Loucy (cell line): ENCODE measurements at regions not wholly inside any gene's neighbourhood (a gene's known extent, or its start where the extent isn't known, plus 50 kb on each side); places are given as distances from the start of the nearest gene placed in this dataset.

ENCODE experiments used
- H2AFZ ChIP-seq: fragments of 200-600 bp; sonication (generic); 2 replicates; pipeline ENCODE4 v1.6.0; 2016; ENCODE audit warnings: antibody characterized with exemption, mild to moderate bottlenecking, low read length, moderate library complexity
- H3F3A ChIP-seq: fragments of 200-600 bp; 2 replicates; pipeline ENCODE4 v1.6.0; 2016; ENCODE audit warnings: antibody characterized with exemption, low read depth, mild to moderate bottlenecking
- H3K27me3 ChIP-seq: fragments of 200-600 bp; sonication (generic); 2 replicates; pipeline ENCODE4 v1.6.1; 2014; ENCODE audit warnings: low read length, mild to moderate bottlenecking; ENCODE audit not compliant: insufficient read depth, poor library complexity, severe bottlenecking
- H3K36me3 ChIP-seq: fragments of 200-600 bp; sonication (generic); 2 replicates; pipeline ENCODE4 v1.6.1; 2016; ENCODE audit warnings: low read length; ENCODE audit not compliant: insufficient read depth
- H3K4me1 ChIP-seq: fragments of 200-600 bp; sonication (generic); 2 replicates; pipeline ENCODE4 v1.5.1; 2014; ENCODE audit warnings: low read length, mild to moderate bottlenecking; ENCODE audit not compliant: insufficient read depth, poor library complexity, severe bottlenecking
- H3K4me2 ChIP-seq: fragments of 200-600 bp; sonication (generic); 2 replicates; pipeline ENCODE4 v1.6.0; 2014; ENCODE audit warnings: antibody characterized with exemption, low read length, low read depth, mild to moderate bottlenecking; ENCODE audit not compliant: poor library complexity, severe bottlenecking
- H3K4me3 ChIP-seq: fragments of 200-600 bp; sonication (generic); 2 replicates; pipeline ENCODE4 v1.5.1; 2014; ENCODE audit warnings: low read length, mild to moderate bottlenecking, mixed read lengths; ENCODE audit not compliant: poor library complexity, severe bottlenecking
- H3K79me2 ChIP-seq: fragments of 200-600 bp; sonication (generic); 2 replicates; pipeline ENCODE4 v1.6.1; 2014; ENCODE audit warnings: low read length; ENCODE audit not compliant: insufficient read depth
- H3K9ac ChIP-seq: fragments of 200-600 bp; sonication (generic); 2 replicates; pipeline ENCODE4 v1.6.0; 2014; ENCODE audit warnings: mild to moderate bottlenecking, low read depth, low read length, moderate library complexity; ENCODE audit not compliant: poor library complexity, severe bottlenecking
- H3K9me2 ChIP-seq: fragments of 200-600 bp; sonication (generic); replicated peaks from 2 replicates; pipeline ENCODE4 v1.6.1; 2016; ENCODE audit warnings: low read depth, low read length, mixed read lengths
- H3K9me3 ChIP-seq: fragments of 200-600 bp; sonication (generic); 2 replicates; pipeline ENCODE4 v1.6.1; 2014; ENCODE audit warnings: mild to moderate bottlenecking, antibody characterized with exemption, low read length, low read depth; ENCODE audit not compliant: insufficient read depth
- H4K20me1 ChIP-seq: fragments of 200-600 bp; sonication (generic); 2 replicates; pipeline ENCODE4 v1.6.0; 2014; ENCODE audit warnings: antibody characterized with exemption, low read length, mild to moderate bottlenecking; ENCODE audit not compliant: insufficient read depth, poor library complexity, severe bottlenecking
- CTCF ChIP-seq: fragments of 200-600 bp; sonication (generic); conservative IDR thresholded peaks from 2 replicates; pipeline ENCODE4 v1.5.1; 2014; ENCODE audit warnings: mild to moderate bottlenecking, antibody characterized with exemption, low read length
- EZH2phosphoT487 ChIP-seq: fragments of 200-600 bp; IDR thresholded peaks from 2 replicates; pipeline ENCODE4 v1.6.1; 2018; ENCODE audit warnings: antibody characterized with exemption, mild to moderate bottlenecking, moderate library complexity, borderline replicate concordance

- TF ChIP-seq EZH2phosphoT487 (no peak), CTCF (no peak)
- Histone ChIP-seq H3K36me3 (no peaks in the 10 kb centered on the region), H3K9me3 (no peaks in the 10 kb centered on the region), H4K20me1 (no peaks in the 10 kb centered on the region), H3K4me2 (no peak overlapping the region), H3K9ac (no peak overlapping the region), H3F3A (no peaks in the 10 kb centered on the region), H3K27me3 (no peaks in the 10 kb centered on the region), H3K9me2 (no peaks in the 10 kb centered on the region), H3K4me3 (no peak overlapping the region), H3K79me2 (no peaks in the 10 kb centered on the region), H3K4me1 (peaks cover 3% of the 10 kb centered on the region), H2AFZ (no peak overlapping the region)
Measured at GRCh38 chr15:91490211-91490610, 363.3 kb upstream of the SLCO3A1 start.

- peaks cover 3% of the 10 kb centered on the region for H3K4me1 ChIP-seq
- no peak overlapping the region for H2AFZ ChIP-seq
- no peak for TF ChIP-seq EZH2phosphoT487
- no peak for TF ChIP-seq CTCF
- no peak overlapping the region for H3K9ac ChIP-seq
- no peaks in the 10 kb centered on the region for H3F3A ChIP-seq
- no peaks in the 10 kb centered on the region for H3K36me3 ChIP-seq
- H4K20me1 ChIP-seq = no peaks in the 10 kb centered on the region
- no peak overlapping the region for H3K4me3 ChIP-seq
- H3K9me2 ChIP-seq = no peaks in the 10 kb centered on the region
- H3K4me2 ChIP-seq = no peak overlapping the region
- H3K9me3 ChIP-seq = no peaks in the 10 kb centered on the region
- no peaks in the 10 kb centered on the region for H3K27me3 ChIP-seq
- no peaks in the 10 kb centered on the region for H3K79me2 ChIP-seq
Measured at GRCh38 chr15:91491101-91491950, 362.2 kb upstream of the SLCO3A1 start.

- H3K27me3 ChIP-seq = no peaks in the 10 kb centered on the region
- H3K9me3 ChIP-seq = no peaks in the 10 kb centered on the region
- H4K20me1 ChIP-seq = no peaks in the 10 kb centered on the region
- no peak overlapping the region for H3K4me3 ChIP-seq
- TF ChIP-seq CTCF = no peak
- TF ChIP-seq EZH2phosphoT487 = no peak
- H3K9ac ChIP-seq = no peak overlapping the region
- H3K4me2 ChIP-seq = no peak overlapping the region
- H3F3A ChIP-seq = no peaks in the 10 kb centered on the region
- no peaks in the 10 kb centered on the region for H3K4me1 ChIP-seq
- no peak overlapping the region for H2AFZ ChIP-seq
- no peaks in the 10 kb centered on the region for H3K9me2 ChIP-seq
- H3K79me2 ChIP-seq = no peaks in the 10 kb centered on the region
- no peaks in the 10 kb centered on the region for H3K36me3 ChIP-seq
Measured at GRCh38 chr15:91496754-91497691, 356.5 kb upstream of the SLCO3A1 start.
